IgD-negative memory B cell (primary cell): ENCODE measurements at regions not wholly inside any gene's neighbourhood (a gene's known extent, or its start where the extent isn't known, plus 50 kb on each side); places are given as distances from the start of the nearest gene placed in this dataset.
"Not testable (repeated sequence)": the region's sequence is repeated elsewhere in the genome, so short reads cannot be mapped to it uniquely, and the experiment has no call there.

Experiments
- H3K27ac Mint-ChIP-seq, 3 donors: one replicate each; pipeline ENCODE4 v1.8.0; 2020 to 2022; ENCODE audit warnings: mild to moderate bottlenecking in 3 of 3, mixed read lengths in 3 of 3, moderate library complexity in 1 of 3
- H3K27me3 Mint-ChIP-seq: one replicate; pipeline ENCODE4 v1.8.0; 2021; ENCODE audit warnings: mixed read lengths
- H3K36me3 Mint-ChIP-seq: one replicate; pipeline ENCODE4 v1.8.0; 2020; ENCODE audit warnings: mild to moderate bottlenecking, mixed read lengths
- H3K4me1 Mint-ChIP-seq, 3 donors: one replicate each; pipeline ENCODE4 v1.8.0; 2020 to 2022; ENCODE audit warnings: mixed read lengths in 3 of 3, mild to moderate bottlenecking in 1 of 3
- H3K4me3 Mint-ChIP-seq, 4 donors: one replicate each; pipeline ENCODE4 v1.8.0; 2020 to 2022; ENCODE audit warnings: mild to moderate bottlenecking in 4 of 4, mixed read lengths in 4 of 4, moderate library complexity in 3 of 4
- H3K9me3 Mint-ChIP-seq, 3 donors: one replicate each; pipeline ENCODE4 v1.8.0; 2020 to 2021; ENCODE audit warnings: mixed read lengths in 3 of 3, mild to moderate bottlenecking in 1 of 3

DNA sequence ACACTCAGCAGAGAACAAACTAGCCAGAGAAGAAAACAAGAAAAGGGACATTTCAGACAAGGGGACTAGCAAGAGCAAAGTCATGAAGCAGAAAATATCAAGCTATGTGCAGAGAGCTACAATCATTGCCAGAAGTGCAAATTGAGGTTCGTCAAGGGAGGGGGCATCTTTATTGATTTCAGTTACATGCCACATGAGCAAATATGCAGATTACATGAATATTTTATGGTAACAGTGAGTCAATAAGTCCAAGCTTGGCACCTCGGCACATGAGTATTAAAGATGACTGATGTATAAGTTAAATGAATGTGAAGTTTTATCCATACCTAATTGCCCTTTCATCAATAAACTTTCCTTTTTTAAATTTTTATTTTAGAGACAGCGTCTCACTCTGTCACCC lies 238.1 kb upstream of the DIAPH2 start:
- no peak overlapping the region for H3K27ac Mint-ChIP-seq
- peaks cover 0 to 2% (median 0%) of the 10 kb centered on the region in 3 donors for H3K9me3 Mint-ChIP-seq
- H3K36me3 Mint-ChIP-seq: no peaks in the 10 kb centered on the region
- H3K4me1 Mint-ChIP-seq: no peaks in the 10 kb centered on the region
- no peak overlapping the region for H3K4me3 Mint-ChIP-seq
- peaks cover 3% of the 10 kb centered on the region for H3K27me3 Mint-ChIP-seq

- H3K27ac Mint-ChIP-seq: no peak overlapping the region
- no peaks in the 10 kb centered on the region for H3K36me3 Mint-ChIP-seq
- peaks cover 3% of the 10 kb centered on the region for H3K27me3 Mint-ChIP-seq
- no peaks in the 10 kb centered on the region for H3K4me1 Mint-ChIP-seq
- H3K9me3 Mint-ChIP-seq: peaks cover 0 to 2% (median 0%) of the 10 kb centered on the region in 3 donors
- no peak overlapping the region for H3K4me3 Mint-ChIP-seq
Observed at GRCh38 chrX:96447161-96447560, 237.5 kb upstream of the DIAPH2 start.

- H3K4me3 Mint-ChIP-seq: no peak overlapping the region
Observed at GRCh38 chrX:96449191-96449590, 235.5 kb upstream of the DIAPH2 start.

GRCh38 chrX:96449896-96450295 lies 234.7 kb upstream of the DIAPH2 start:
- peaks cover 0 to 2% (median 0%) of the 10 kb centered on the region in 3 donors for H3K9me3 Mint-ChIP-seq
- no peak overlapping the region for H3K27ac Mint-ChIP-seq
- no peaks in the 10 kb centered on the region for H3K36me3 Mint-ChIP-seq
- peaks cover 2% of the 10 kb centered on the region for H3K27me3 Mint-ChIP-seq
- H3K4me1 Mint-ChIP-seq: no peaks in the 10 kb centered on the region
- H3K4me3 Mint-ChIP-seq: no peak overlapping the region

More at GRCh38 chrX:96449191-96449590, 235.5 kb upstream of the DIAPH2 start:
- Mint-ChIP-seq H3K27me3 (peaks cover 2% of the 10 kb centered on the region), H3K4me1 (no peaks in the 10 kb centered on the region), H3K27ac (no peak overlapping the region), H3K36me3 (no peaks in the 10 kb centered on the region), H3K9me3 (peaks cover 0 to 2% (median 0%) of the 10 kb centered on the region in 3 donors)

GRCh38 chrX:96453139-96453538 lies 231.5 kb upstream of the DIAPH2 start:
- Mint-ChIP-seq H3K27me3 (no peaks in the 10 kb centered on the region), H3K4me3 (no peak overlapping the region), H3K4me1 (no peaks in the 10 kb centered on the region), H3K9me3 (no peaks in the 10 kb centered on the region), H3K36me3 (no peaks in the 10 kb centered on the region), H3K27ac (no peak overlapping the region)

- Mint-ChIP-seq H3K4me1 (no peaks in the 10 kb centered on the region), H3K27ac (no peak overlapping the region), H3K9me3 (no peaks in the 10 kb centered on the region), H3K36me3 (no peaks in the 10 kb centered on the region), H3K27me3 (no peaks in the 10 kb centered on the region), H3K4me3 (no peak overlapping the region)
Observed at GRCh38 chrX:96455078-96455477, 229.6 kb upstream of the DIAPH2 start.

DNA sequence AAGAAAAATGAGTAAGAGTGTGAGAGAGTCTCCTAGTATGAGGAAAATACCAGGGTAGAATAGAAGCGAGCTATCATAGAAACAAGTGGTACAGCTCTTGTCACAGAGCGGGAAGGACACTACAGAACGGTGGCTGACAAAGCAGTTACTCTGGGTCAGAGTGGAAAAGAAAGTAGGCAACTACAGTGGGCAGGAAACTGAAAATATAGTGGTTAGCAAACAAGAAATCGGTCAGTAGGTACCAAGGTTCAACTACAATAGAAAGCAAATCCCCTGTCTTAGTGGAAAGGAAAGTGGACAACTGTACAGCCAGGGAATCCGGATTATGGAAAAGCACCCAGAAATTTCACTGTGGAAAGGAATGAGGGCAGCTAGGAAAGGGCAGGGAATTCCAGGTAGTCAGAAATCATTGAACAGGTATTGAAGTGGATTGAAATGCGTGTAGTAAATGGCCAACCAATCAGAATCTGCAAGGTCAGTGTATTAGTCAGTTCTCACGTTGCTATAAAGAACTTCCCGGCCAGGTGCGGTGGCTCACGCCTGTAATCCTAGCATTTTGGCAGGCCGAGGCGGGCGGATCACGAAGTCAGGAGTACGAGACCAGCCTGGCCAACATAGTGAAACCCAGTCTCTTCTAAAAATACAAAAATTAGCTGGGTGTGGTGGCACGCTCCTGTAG lies 219.6 kb upstream of the DIAPH2 start:
- Mint-ChIP-seq H3K36me3 (no peaks in the 10 kb centered on the region), H3K9me3 (peaks cover 0 to 3% (median 0%) of the 10 kb centered on the region in 3 donors), H3K27ac (no peak overlapping the region), H3K4me1 (no peaks in the 10 kb centered on the region), H3K4me3 (no peak overlapping the region), H3K27me3 (no peaks in the 10 kb centered on the region)

GRCh38 chrX:96474029-96474740 lies 210.5 kb upstream of the DIAPH2 start:
- Mint-ChIP-seq H3K4me1 (no peaks in the 10 kb centered on the region), H3K36me3 (no peaks in the 10 kb centered on the region), H3K4me3 (no peak overlapping the region), H3K9me3 (peaks cover 0 to 1% (median 0%) of the 10 kb centered on the region in 3 donors), H3K27me3 (no peaks in the 10 kb centered on the region), H3K27ac (no peak overlapping the region)

DNA sequence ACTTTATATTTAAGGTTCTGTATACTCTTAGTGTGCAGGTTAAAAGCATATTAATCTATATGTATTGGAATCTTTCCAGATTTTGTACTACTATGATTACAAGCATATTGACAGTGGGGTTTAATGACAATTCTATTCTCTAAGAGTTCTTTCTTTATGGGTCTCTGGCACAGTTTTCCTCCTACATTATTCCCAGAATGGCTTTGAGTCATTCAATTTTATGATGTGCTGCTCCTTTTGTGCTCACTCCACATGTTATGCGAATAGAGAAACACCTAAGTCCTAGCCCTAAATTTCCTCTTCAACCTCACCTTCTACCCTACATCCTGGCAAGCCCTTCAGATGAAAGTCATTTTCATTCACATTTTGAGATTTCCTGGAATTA lies 209.9 kb upstream of the DIAPH2 start:
- Mint-ChIP-seq H3K27me3 (no peaks in the 10 kb centered on the region), H3K9me3 (peaks cover 0 to 1% (median 0%) of the 10 kb centered on the region in 3 donors), H3K36me3 (no peaks in the 10 kb centered on the region), H3K4me3 (no peak overlapping the region), H3K27ac (no peak overlapping the region), H3K4me1 (no peaks in the 10 kb centered on the region)

DNA sequence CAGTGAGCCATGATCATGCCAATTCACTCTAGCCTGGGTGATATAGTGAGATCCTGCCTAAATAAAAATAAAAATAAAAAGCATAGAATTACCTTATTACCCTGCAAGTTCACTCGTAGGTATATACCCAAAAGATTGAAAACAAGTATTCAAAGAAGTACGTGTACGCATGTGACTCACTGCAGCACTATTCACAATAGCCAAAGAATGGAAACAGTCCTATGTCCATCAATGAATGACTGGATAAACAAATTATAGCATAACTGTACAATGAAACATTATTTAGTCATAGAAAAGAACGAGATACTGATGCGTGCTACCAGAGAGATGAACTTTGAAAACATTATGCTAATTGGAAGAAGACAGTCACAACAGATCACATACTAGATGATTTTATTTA lies 204.6 kb upstream of the DIAPH2 start:
- no peaks in the 10 kb centered on the region for H3K4me1 Mint-ChIP-seq
- H3K27ac Mint-ChIP-seq: no peak overlapping the region
- H3K9me3 Mint-ChIP-seq: peaks cover 0 to 1% (median 0%) of the 10 kb centered on the region in 3 donors
- no peaks in the 10 kb centered on the region for H3K27me3 Mint-ChIP-seq
- H3K36me3 Mint-ChIP-seq: no peaks in the 10 kb centered on the region
- H3K4me3 Mint-ChIP-seq: no peak overlapping the region

GRCh38 chrX:96481831-96482230 lies 202.8 kb upstream of the DIAPH2 start:
- no peaks in the 10 kb centered on the region for H3K4me1 Mint-ChIP-seq
- H3K9me3 Mint-ChIP-seq: peaks cover 0 to 1% (median 0%) of the 10 kb centered on the region in 3 donors
- no peaks in the 10 kb centered on the region for H3K36me3 Mint-ChIP-seq
- H3K4me3 Mint-ChIP-seq: no peak overlapping the region
- no peaks in the 10 kb centered on the region for H3K27me3 Mint-ChIP-seq
- no peak overlapping the region for H3K27ac Mint-ChIP-seq

DNA sequence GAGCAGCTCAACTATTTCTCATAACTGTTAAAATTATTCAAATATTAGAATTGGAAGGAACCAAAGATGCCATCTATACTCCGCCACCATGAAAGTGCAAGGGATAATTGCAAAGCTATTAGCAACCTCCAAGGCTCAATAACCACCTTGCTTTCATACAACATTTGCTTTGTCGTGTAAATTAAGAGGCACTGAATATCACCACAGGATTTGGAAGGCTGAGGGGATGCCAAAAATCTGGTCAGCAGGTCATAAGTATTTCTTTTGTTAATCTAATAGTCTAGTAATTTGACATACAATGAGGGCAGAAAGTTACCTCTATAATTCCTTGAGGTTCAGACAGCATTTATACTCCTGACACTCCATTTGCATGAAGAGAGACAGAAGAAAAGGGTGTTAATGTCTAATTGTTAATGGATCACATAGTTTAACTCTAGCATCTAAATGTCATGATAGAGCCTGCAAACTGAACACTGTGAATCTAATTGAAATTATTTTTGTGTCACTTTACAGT lies 200.9 kb upstream of the DIAPH2 start:
- Mint-ChIP-seq H3K27ac (no peak overlapping the region), H3K36me3 (no peaks in the 10 kb centered on the region), H3K4me3 (no peak overlapping the region), H3K4me1 (no peaks in the 10 kb centered on the region), H3K9me3 (peaks cover 0 to 4% (median 2%) of the 10 kb centered on the region in 3 donors), H3K27me3 (no peaks in the 10 kb centered on the region)

DNA sequence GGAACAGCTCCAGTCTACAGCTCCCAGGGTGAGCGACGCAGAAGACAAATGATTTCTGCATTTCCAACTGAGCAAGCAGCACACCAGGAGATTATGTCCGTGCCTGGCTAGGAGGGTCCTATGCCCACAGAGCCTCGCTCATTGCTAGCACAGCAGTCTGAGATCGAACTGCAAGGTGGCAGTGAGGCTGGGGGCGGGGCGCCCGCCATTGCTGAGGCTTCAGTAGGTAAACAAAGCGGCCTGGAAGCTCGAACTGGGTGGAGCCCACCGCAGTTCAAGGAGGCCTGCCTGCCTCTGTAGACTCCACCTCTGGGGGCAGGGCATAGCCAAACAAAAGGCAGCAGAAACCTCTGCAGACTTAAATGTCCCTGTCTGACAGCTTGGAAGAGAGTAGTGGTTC lies 198.0 kb upstream of the DIAPH2 start:
- not testable (repeated sequence) for H3K9me3 Mint-ChIP-seq, H3K36me3 Mint-ChIP-seq, H3K27me3 Mint-ChIP-seq, H3K4me3 Mint-ChIP-seq, H3K27ac Mint-ChIP-seq, H3K4me1 Mint-ChIP-seq

DNA sequence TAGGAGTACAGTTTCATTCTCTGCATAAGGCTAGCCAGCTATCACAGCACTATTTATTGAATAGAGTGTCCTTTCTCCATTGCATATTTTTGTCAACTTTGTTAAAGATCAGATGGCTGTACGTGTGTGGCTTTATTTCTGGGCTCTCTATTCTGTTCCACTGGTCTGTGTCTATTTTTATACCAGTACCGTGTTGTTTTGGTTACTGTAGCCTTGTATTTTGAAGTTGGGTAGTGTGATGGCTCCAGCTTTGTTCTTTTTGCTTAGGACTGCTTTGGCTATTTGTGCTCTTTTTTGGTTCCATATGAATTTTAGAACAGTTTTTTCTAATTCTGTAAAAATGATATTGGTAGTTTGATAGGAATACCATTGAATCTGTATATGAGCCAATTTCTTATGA lies 182.1 kb upstream of the DIAPH2 start:
- no peaks in the 10 kb centered on the region for H3K4me1 Mint-ChIP-seq
- no peak overlapping the region for H3K27ac Mint-ChIP-seq
- H3K27me3 Mint-ChIP-seq: no peaks in the 10 kb centered on the region
- H3K4me3 Mint-ChIP-seq: no peak overlapping the region
- no peaks in the 10 kb centered on the region for H3K9me3 Mint-ChIP-seq
- no peaks in the 10 kb centered on the region for H3K36me3 Mint-ChIP-seq

- H3K27ac Mint-ChIP-seq, H3K27me3 Mint-ChIP-seq, H3K9me3 Mint-ChIP-seq, H3K4me3 Mint-ChIP-seq, H3K4me1 Mint-ChIP-seq, H3K36me3 Mint-ChIP-seq: not testable (repeated sequence)
Observed at GRCh38 chrX:96529386-96529785, 155.3 kb upstream of the DIAPH2 start.
